HG03565 (cell line): ENCODE measurements at regions not wholly inside any gene's neighbourhood (a gene's known extent, or its start where the extent isn't known, plus 50 kb on each side); places are given as distances from the start of the nearest gene placed in this dataset.
"Not testable (repeated sequence)": the region's sequence is repeated elsewhere in the genome, so short reads cannot be mapped to it uniquely, and the experiment has no call there.

Experiments used
- ATAC-seq: cut with Tn5 transposase; IDR thresholded peaks from one replicate; pipeline ENCODE4 v1.9.1; 2021; ENCODE audit warnings: mild to moderate bottlenecking, moderate library complexity; ENCODE audit not compliant: unreplicated experiment

DNA sequence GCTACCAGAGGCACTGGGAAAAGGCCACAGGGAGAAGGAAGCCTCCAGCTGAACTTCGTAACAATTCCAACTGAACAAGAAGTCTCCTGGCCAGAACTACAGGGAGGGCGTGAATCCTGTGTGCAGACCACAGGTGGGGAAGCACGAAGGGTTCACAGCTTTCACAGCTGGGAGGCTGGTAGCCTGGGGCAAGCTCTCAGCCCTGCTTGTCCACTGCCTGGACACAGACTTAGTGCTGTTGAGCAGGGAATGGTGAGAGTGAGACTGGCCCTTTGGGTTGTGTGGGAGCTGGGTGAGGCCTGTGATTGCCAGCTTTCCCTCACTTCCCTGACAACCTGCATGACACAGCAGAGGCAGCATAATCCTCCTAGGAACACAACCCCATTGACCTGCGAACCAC, 52.1 kb upstream of the TMEM45B start:
- ATAC-seq, result not testable (repeated sequence)

DNA sequence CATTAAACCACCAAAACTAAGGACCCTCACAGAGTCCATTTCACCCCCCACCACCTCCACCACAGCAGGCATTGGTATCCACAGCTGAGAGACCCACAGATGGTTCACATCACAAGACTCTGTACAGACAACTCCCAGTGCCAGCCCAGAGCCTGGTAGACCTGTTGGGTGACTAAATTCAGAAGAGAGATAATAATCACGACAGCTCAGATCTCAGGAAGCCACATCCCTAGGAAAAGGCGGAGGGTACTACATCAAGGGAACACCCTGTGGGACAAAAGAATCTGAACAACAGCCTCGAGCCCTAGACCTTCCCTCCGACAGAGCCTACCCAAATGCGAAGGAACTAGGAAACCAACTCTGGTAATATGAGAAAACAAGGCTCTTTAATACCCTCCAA, 51.4 kb upstream of the TMEM45B start:
- ATAC-seq, result not testable (repeated sequence)
